KMS-11 (cell line): ENCODE measurements at regions not wholly inside any gene's neighbourhood (a gene's known extent, or its start where the extent isn't known, plus 50 kb on each side); places are given as distances from the start of the nearest gene placed in this dataset.

Source experiments
- H2AFZ ChIP-seq: fragments of 200-600 bp; sonication (generic); 2 replicates; pipeline ENCODE4 v1.6.1; 2016; ENCODE audit warnings: antibody characterized with exemption, mixed run types, low read depth
- H3K27ac ChIP-seq: fragments of 200-600 bp; sonication (generic); 2 replicates; pipeline ENCODE4 v1.6.1; 2016; ENCODE audit warnings: mild to moderate bottlenecking, mixed run types
- H3K27me3 ChIP-seq: fragments of 200-600 bp; sonication (generic); 2 replicates; pipeline ENCODE4 v1.6.1; 2017; ENCODE audit warnings: mild to moderate bottlenecking, low read depth, mixed run types, moderate library complexity; ENCODE audit not compliant: insufficient read depth
- H3K36me3 ChIP-seq: fragments of 200-600 bp; sonication (generic); 2 replicates; pipeline ENCODE4 v1.6.1; 2017; ENCODE audit warnings: mild to moderate bottlenecking, mixed run types; ENCODE audit not compliant: insufficient read depth
- H3K4me1 ChIP-seq: fragments of 200-600 bp; sonication (generic); 2 replicates; pipeline ENCODE4 v1.6.1; 2016; ENCODE audit warnings: mild to moderate bottlenecking, low read depth, mixed run types; ENCODE audit not compliant: poor library complexity, severe bottlenecking
- H3K4me2 ChIP-seq: fragments of 200-600 bp; sonication (generic); 2 replicates; pipeline ENCODE4 v1.7.0; 2016; ENCODE audit warnings: mild to moderate bottlenecking, mixed run types
- H3K4me3 ChIP-seq: fragments of 200-600 bp; sonication (generic); IDR thresholded peaks from 2 replicates; pipeline ENCODE4 v1.6.1; 2017; ENCODE audit warnings: low read depth, low read length, mixed read lengths; ENCODE audit not compliant: insufficient read depth
- H3K79me2 ChIP-seq: fragments of 200-600 bp; sonication (generic); 2 replicates; pipeline ENCODE4 v1.6.1; 2016; ENCODE audit warnings: low read depth, mixed run types; ENCODE audit not compliant: insufficient read depth
- H3K9ac ChIP-seq: fragments of 200-600 bp; sonication (generic); 2 replicates; pipeline ENCODE4 v1.6.1; 2016; ENCODE audit warnings: mild to moderate bottlenecking, mixed run types
- H4K20me1 ChIP-seq: fragments of 200-600 bp; sonication (generic); 2 replicates; pipeline ENCODE4 v1.6.1; 2016; ENCODE audit warnings: mild to moderate bottlenecking, mixed run types; ENCODE audit not compliant: insufficient read depth
- CTCF ChIP-seq: fragments of 200-600 bp; sonication (generic); conservative IDR thresholded peaks from 2 replicates; pipeline ENCODE4 v1.6.1; 2017; ENCODE audit warnings: low read depth, mild to moderate bottlenecking, antibody characterized with exemption, low read length, moderate library complexity, mixed read lengths

- no peak overlapping the region for H3K27ac ChIP-seq
- no peaks in the 10 kb centered on the region for H3K27me3 ChIP-seq
- H3K9ac ChIP-seq, result no peak overlapping the region
- TF ChIP-seq CTCF, result no peak
- H2AFZ ChIP-seq, result no peak overlapping the region
- no peaks in the 10 kb centered on the region for H3K36me3 ChIP-seq
- no peak overlapping the region for H3K4me2 ChIP-seq
- no peak overlapping the region for H3K4me3 ChIP-seq
- H3K79me2 ChIP-seq, result no peaks in the 10 kb centered on the region
- no peaks in the 10 kb centered on the region for H3K4me1 ChIP-seq
- H4K20me1 ChIP-seq, result no peaks in the 10 kb centered on the region
Measured at GRCh38 chr2:228253752-228254151, 72.3 kb upstream of the SPHKAP start.

GRCh38 chr2:228247335-228247734 lies 65.8 kb upstream of the SPHKAP start:
- Histone ChIP-seq H3K27me3 (no peaks in the 10 kb centered on the region), H3K4me1 (no peaks in the 10 kb centered on the region), H3K4me2 (no peak overlapping the region), H3K36me3 (no peaks in the 10 kb centered on the region), H4K20me1 (no peaks in the 10 kb centered on the region), H3K27ac (no peak overlapping the region), H3K79me2 (no peaks in the 10 kb centered on the region), H2AFZ (no peak overlapping the region), H3K9ac (no peak overlapping the region), H3K4me3 (no peak overlapping the region)
- no peak for TF ChIP-seq CTCF

GRCh38 chr2:228245601-228246000 lies 64.1 kb upstream of the SPHKAP start:
- TF ChIP-seq CTCF, result no peak
- Histone ChIP-seq H4K20me1 (no peaks in the 10 kb centered on the region), H3K4me3 (no peak overlapping the region), H3K36me3 (no peaks in the 10 kb centered on the region), H3K4me1 (no peaks in the 10 kb centered on the region), H2AFZ (no peak overlapping the region), H3K27me3 (no peaks in the 10 kb centered on the region), H3K79me2 (no peaks in the 10 kb centered on the region), H3K4me2 (no peak overlapping the region), H3K9ac (no peak overlapping the region), H3K27ac (no peak overlapping the region)

- TF ChIP-seq CTCF, result no peak
- Histone ChIP-seq H4K20me1 (no peaks in the 10 kb centered on the region), H3K4me3 (no peak overlapping the region), H3K4me2 (no peak overlapping the region), H3K27me3 (no peaks in the 10 kb centered on the region), H3K79me2 (no peaks in the 10 kb centered on the region), H3K4me1 (no peaks in the 10 kb centered on the region), H3K36me3 (no peaks in the 10 kb centered on the region), H2AFZ (no peak overlapping the region), H3K9ac (no peak overlapping the region), H3K27ac (no peak overlapping the region)
Measured at GRCh38 chr2:228242591-228242990, 61.1 kb upstream of the SPHKAP start.
